ENCODE measurements at regions not wholly inside any gene's neighbourhood (a gene's known extent, or its start where the extent isn't known, plus 50 kb on each side); places are given as distances from the start of the nearest gene placed in this dataset.

GRCh38 chr14:65252482-65253255 lies 150.4 kb upstream of the MAX start:
- H3K27me3 ChIP-seq (ENCODE audit: insufficient read depth, low read length): no peaks in the 10 kb centered on the region
- H3K9me3 ChIP-seq (ENCODE audit: low read length): no peaks in the 10 kb centered on the region
- no peak overlapping the region for H2AFZ ChIP-seq (ENCODE audit: low read depth, low read length)
- no peak overlapping the region for H3K4me3 ChIP-seq (ENCODE audit: low read length)
- no peaks in the 10 kb centered on the region for H3K36me3 ChIP-seq (ENCODE audit: insufficient read depth, low read length)
- H3K4me1 ChIP-seq (ENCODE audit: insufficient read depth, low read length): no peaks in the 10 kb centered on the region

- no peaks in the 10 kb centered on the region for H3K9me3 ChIP-seq (ENCODE audit: low read length)
- no peaks in the 10 kb centered on the region for H3K4me1 ChIP-seq (ENCODE audit: insufficient read depth, low read length)
- no peak overlapping the region for H2AFZ ChIP-seq (ENCODE audit: low read depth, low read length)
- H3K36me3 ChIP-seq (ENCODE audit: insufficient read depth, low read length): no peaks in the 10 kb centered on the region
- no peak overlapping the region for H3K4me3 ChIP-seq (ENCODE audit: low read length)
- no peaks in the 10 kb centered on the region for H3K27me3 ChIP-seq (ENCODE audit: insufficient read depth, low read length)
These were observed 152.8 kb upstream of the MAX start for GRCh38 chr14:65255029-65255545.

GRCh38 chr14:65255583-65256461 lies 153.5 kb upstream of the MAX start:
- no peaks in the 10 kb centered on the region for H3K9me3 ChIP-seq (ENCODE audit: low read length)
- no peaks in the 10 kb centered on the region for H3K27me3 ChIP-seq (ENCODE audit: insufficient read depth, low read length)
- no peaks in the 10 kb centered on the region for H3K36me3 ChIP-seq (ENCODE audit: insufficient read depth, low read length)
- H3K4me1 ChIP-seq (ENCODE audit: insufficient read depth, low read length): no peaks in the 10 kb centered on the region
- no peak overlapping the region for H2AFZ ChIP-seq (ENCODE audit: low read depth, low read length)
- no peak overlapping the region for H3K4me3 ChIP-seq (ENCODE audit: low read length)

- Histone ChIP-seq H3K27me3 (ENCODE audit: insufficient read depth, low read length) (no peaks in the 10 kb centered on the region), H3K4me3 (ENCODE audit: low read length) (no peak overlapping the region), H2AFZ (ENCODE audit: low read depth, low read length) (no peak overlapping the region), H3K4me1 (ENCODE audit: insufficient read depth, low read length) (no peaks in the 10 kb centered on the region), H3K9me3 (ENCODE audit: low read length) (no peaks in the 10 kb centered on the region), H3K36me3 (ENCODE audit: insufficient read depth, low read length) (no peaks in the 10 kb centered on the region)
These were observed 154.4 kb upstream of the MAX start for GRCh38 chr14:65256714-65257113.

GRCh38 chr14:65257425-65257824 lies 155.1 kb upstream of the FUT8 start:
- Histone ChIP-seq H3K4me3 (ENCODE audit: low read length) (no peak overlapping the region), H3K9me3 (ENCODE audit: low read length) (no peaks in the 10 kb centered on the region), H3K4me1 (ENCODE audit: insufficient read depth, low read length) (no peaks in the 10 kb centered on the region), H3K36me3 (ENCODE audit: insufficient read depth, low read length) (no peaks in the 10 kb centered on the region), H2AFZ (ENCODE audit: low read depth, low read length) (no peak overlapping the region), H3K27me3 (ENCODE audit: insufficient read depth, low read length) (no peaks in the 10 kb centered on the region)

- H2AFZ ChIP-seq (ENCODE audit: low read depth, low read length): no peak overlapping the region
- no peaks in the 10 kb centered on the region for H3K27me3 ChIP-seq (ENCODE audit: insufficient read depth, low read length)
- H3K9me3 ChIP-seq (ENCODE audit: low read length): no peaks in the 10 kb centered on the region
- H3K36me3 ChIP-seq (ENCODE audit: insufficient read depth, low read length): no peaks in the 10 kb centered on the region
- H3K4me1 ChIP-seq (ENCODE audit: insufficient read depth, low read length): no peaks in the 10 kb centered on the region
- no peak overlapping the region for H3K4me3 ChIP-seq (ENCODE audit: low read length)
These were observed 154.1 kb upstream of the FUT8 start for GRCh38 chr14:65258391-65258790.

GRCh38 chr14:65259000-65259399 lies 153.5 kb upstream of the FUT8 start:
- no peaks in the 10 kb centered on the region for H3K36me3 ChIP-seq (ENCODE audit: insufficient read depth, low read length)
- H3K4me3 ChIP-seq (ENCODE audit: low read length): no peak overlapping the region
- no peaks in the 10 kb centered on the region for H3K9me3 ChIP-seq (ENCODE audit: low read length)
- no peak overlapping the region for H2AFZ ChIP-seq (ENCODE audit: low read depth, low read length)
- no peaks in the 10 kb centered on the region for H3K4me1 ChIP-seq (ENCODE audit: insufficient read depth, low read length)
- H3K27me3 ChIP-seq (ENCODE audit: insufficient read depth, low read length): no peaks in the 10 kb centered on the region

GRCh38 chr14:65260786-65261185 lies 151.7 kb upstream of the FUT8 start:
- no peaks in the 10 kb centered on the region for H3K9me3 ChIP-seq (ENCODE audit: low read length)
- H3K4me3 ChIP-seq (ENCODE audit: low read length): no peak overlapping the region
- H3K36me3 ChIP-seq (ENCODE audit: insufficient read depth, low read length): no peaks in the 10 kb centered on the region
- H2AFZ ChIP-seq (ENCODE audit: low read depth, low read length): no peak overlapping the region
- H3K4me1 ChIP-seq (ENCODE audit: insufficient read depth, low read length): no peaks in the 10 kb centered on the region
- no peaks in the 10 kb centered on the region for H3K27me3 ChIP-seq (ENCODE audit: insufficient read depth, low read length)

GRCh38 chr14:65261425-65261920 lies 151.1 kb upstream of the FUT8 start:
- no peaks in the 10 kb centered on the region for H3K36me3 ChIP-seq (ENCODE audit: insufficient read depth, low read length)
- no peaks in the 10 kb centered on the region for H3K4me1 ChIP-seq (ENCODE audit: insufficient read depth, low read length)
- no peak overlapping the region for H2AFZ ChIP-seq (ENCODE audit: low read depth, low read length)
- no peak overlapping the region for H3K4me3 ChIP-seq (ENCODE audit: low read length)
- H3K27me3 ChIP-seq (ENCODE audit: insufficient read depth, low read length): no peaks in the 10 kb centered on the region
- no peaks in the 10 kb centered on the region for H3K9me3 ChIP-seq (ENCODE audit: low read length)

- H3K4me3 ChIP-seq (ENCODE audit: low read length): no peak overlapping the region
- H3K36me3 ChIP-seq (ENCODE audit: insufficient read depth, low read length): no peaks in the 10 kb centered on the region
- no peaks in the 10 kb centered on the region for H3K4me1 ChIP-seq (ENCODE audit: insufficient read depth, low read length)
- H2AFZ ChIP-seq (ENCODE audit: low read depth, low read length): no peak overlapping the region
- no peaks in the 10 kb centered on the region for H3K27me3 ChIP-seq (ENCODE audit: insufficient read depth, low read length)
- no peaks in the 10 kb centered on the region for H3K9me3 ChIP-seq (ENCODE audit: low read length)
These were observed 150.6 kb upstream of the FUT8 start for GRCh38 chr14:65261946-65262345.

GRCh38 chr14:65263177-65263788 lies 149.2 kb upstream of the FUT8 start:
- Histone ChIP-seq H2AFZ (ENCODE audit: low read depth, low read length) (no peak overlapping the region), H3K36me3 (ENCODE audit: insufficient read depth, low read length) (no peaks in the 10 kb centered on the region), H3K4me3 (ENCODE audit: low read length) (no peak overlapping the region), H3K27me3 (ENCODE audit: insufficient read depth, low read length) (no peaks in the 10 kb centered on the region), H3K9me3 (ENCODE audit: low read length) (no peaks in the 10 kb centered on the region), H3K4me1 (ENCODE audit: insufficient read depth, low read length) (no peaks in the 10 kb centered on the region)

- no peak overlapping the region for H3K4me3 ChIP-seq (ENCODE audit: low read length)
These were observed 144.7 kb upstream of the FUT8 start for GRCh38 chr14:65267856-65268255.

GRCh38 chr14:65268594-65268993 lies 143.9 kb upstream of the FUT8 start:
- H3K9me3 ChIP-seq (ENCODE audit: low read length): no peaks in the 10 kb centered on the region
- H3K36me3 ChIP-seq (ENCODE audit: insufficient read depth, low read length): no peaks in the 10 kb centered on the region
- no peak overlapping the region for H2AFZ ChIP-seq (ENCODE audit: low read depth, low read length)
- H3K4me3 ChIP-seq (ENCODE audit: low read length): no peak overlapping the region
- peaks cover 6% of the 10 kb centered on the region for H3K27me3 ChIP-seq (ENCODE audit: insufficient read depth, low read length)
- no peaks in the 10 kb centered on the region for H3K4me1 ChIP-seq (ENCODE audit: insufficient read depth, low read length)

More at GRCh38 chr14:65267856-65268255, 144.7 kb upstream of the FUT8 start:
- Histone ChIP-seq H3K4me1 (ENCODE audit: insufficient read depth, low read length) (no peaks in the 10 kb centered on the region), H3K9me3 (ENCODE audit: low read length) (no peaks in the 10 kb centered on the region), H2AFZ (ENCODE audit: low read depth, low read length) (no peak overlapping the region), H3K27me3 (ENCODE audit: insufficient read depth, low read length) (peaks cover 6% of the 10 kb centered on the region), H3K36me3 (ENCODE audit: insufficient read depth, low read length) (no peaks in the 10 kb centered on the region)
